ENCODE measurements at regions not wholly inside any gene's neighbourhood (a gene's known extent, or its start where the extent isn't known, plus 50 kb on each side); places are given as distances from the start of the nearest gene placed in this dataset.

DNA sequence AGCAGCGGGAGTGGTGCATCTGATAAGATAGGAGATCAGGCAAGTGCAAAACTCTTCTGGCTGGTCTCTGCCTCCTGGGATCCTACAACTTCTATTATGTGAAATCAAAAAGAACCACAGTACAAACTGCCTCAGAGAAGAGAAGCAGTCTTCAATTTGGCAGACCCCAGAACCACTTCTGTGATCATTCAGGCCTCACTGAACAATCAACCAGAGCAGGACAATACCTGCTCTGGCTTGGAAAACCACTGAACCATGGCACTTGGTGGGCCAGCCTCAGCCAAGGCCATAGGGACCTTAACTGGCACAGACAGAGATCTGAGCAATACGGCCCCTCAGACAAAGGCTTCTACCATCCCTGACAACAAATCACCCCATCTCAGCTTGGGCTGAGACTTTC is 103.0 kb downstream of the NDUFA12 start:
- Histone ChIP-seq H3K27ac (ENCODE audit: low read depth, low read length) (no peak overlapping the region), H3K4me3 (replicated peaks in 1 of 2; ENCODE audit: low read depth in 1 of 2, low read length in 2 of 2) (no peak overlapping the region), H3K9me2 (ENCODE audit: insufficient read depth) (no peaks in the 10 kb centered on the region), H3K4me1 (ENCODE audit: control insufficient read depth in 1 of 2, insufficient read depth in 2 of 2, low read length in 2 of 2) (no peaks in the 10 kb centered on the region), H3K79me2 (ENCODE audit: insufficient read depth, low read length) (no peaks in the 10 kb centered on the region), H3K9ac (ENCODE audit: low read length) (no peak overlapping the region), H3K27me3 (ENCODE audit: insufficient read depth, low read length) (no peaks in the 10 kb centered on the region), H3K4me2 (ENCODE audit: low read length) (no peak overlapping the region), H3K9me3 (ENCODE audit: control insufficient read depth in 1 of 2, insufficient read depth in 1 of 2, low read depth in 1 of 2, low read length in 2 of 2) (no peaks in the 10 kb centered on the region; a peak in 2 of 4 replicates), H3K36me3 (ENCODE audit: control insufficient read depth in 1 of 2, insufficient read depth in 2 of 2, low read length in 2 of 2) (no peaks in the 10 kb centered on the region), H2AFZ (ENCODE audit: low read depth, low read length, poor library complexity, severe bottlenecking) (no peak overlapping the region), H4K20me1 (ENCODE audit: insufficient read depth) (no peaks in the 10 kb centered on the region)
- ATAC-seq, result no peak
- intact Hi-C loops (cut with micrococcal nuclease), result no loop called here
- POLR2A ChIA-PET, result no interaction called here
- CTCF ChIA-PET, result no interaction called here
- DNase-seq (ENCODE audit: low read depth, low spot score), result no peak
- BruUV-seq (replicated peaks), result no TSS peak
- RAD21 ChIA-PET (ENCODE audit: low non-redundant PET in 1 of 2, low total read pairs in 2 of 2, uncharacterized antibody in 2 of 2, unreplicated experiment in 2 of 2), result no interaction called here
- TF ChIP-seq CEBPB (IDR thresholded peaks at IDR 0.05; ENCODE audit: low read depth), result no peak
- no peak for TF ChIP-seq CBX3 (IDR thresholded peaks at IDR 0.05; ENCODE audit: low read depth)
- TF ChIP-seq FOSL1 (IDR thresholded peaks at IDR 0.05; ENCODE audit: low read depth), result no peak
- TF ChIP-seq SIN3A (IDR thresholded peaks at IDR 0.05; ENCODE audit: low read depth), result no peak
- no peak for TF ChIP-seq ELF1 (IDR thresholded peaks at IDR 0.05; ENCODE audit: borderline replicate concordance, low read depth)
- no peak for TF ChIP-seq POLR2AphosphoS5 (IDR thresholded peaks at IDR 0.05; ENCODE audit: low read depth, low read length)
- TF ChIP-seq SRF (IDR thresholded peaks at IDR 0.05; ENCODE audit: low read depth), result no peak
- TF ChIP-seq, protein P1, sequence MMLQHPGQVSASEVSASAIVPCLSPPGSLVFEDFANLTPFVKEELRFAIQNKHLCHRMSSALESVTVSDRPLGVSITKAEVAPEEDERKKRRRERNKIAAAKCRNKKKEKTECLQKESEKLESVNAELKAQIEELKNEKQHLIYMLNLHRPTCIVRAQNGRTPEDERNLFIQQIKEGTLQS (IDR thresholded peaks at IDR 0.05), result no peak

- Histone ChIP-seq H3K4me3 (replicated peaks in 1 of 2; ENCODE audit: low read depth in 1 of 2, low read length in 2 of 2) (no peak overlapping the region), H4K20me1 (ENCODE audit: insufficient read depth) (no peaks in the 10 kb centered on the region), H2AFZ (ENCODE audit: low read depth, low read length, poor library complexity, severe bottlenecking) (no peak overlapping the region), H3K4me1 (ENCODE audit: control insufficient read depth in 1 of 2, insufficient read depth in 2 of 2, low read length in 2 of 2) (no peaks in the 10 kb centered on the region), H3K9me3 (ENCODE audit: control insufficient read depth in 1 of 2, insufficient read depth in 1 of 2, low read depth in 1 of 2, low read length in 2 of 2) (no peaks in the 10 kb centered on the region), H3K9me2 (ENCODE audit: insufficient read depth) (no peaks in the 10 kb centered on the region), H3K27me3 (ENCODE audit: insufficient read depth, low read length) (no peaks in the 10 kb centered on the region), H3K79me2 (ENCODE audit: insufficient read depth, low read length) (no peaks in the 10 kb centered on the region), H3K4me2 (ENCODE audit: low read length) (no peak overlapping the region), H3K9ac (ENCODE audit: low read length) (no peak overlapping the region), H3K27ac (ENCODE audit: low read depth, low read length) (no peak overlapping the region), H3K36me3 (ENCODE audit: control insufficient read depth in 1 of 2, insufficient read depth in 2 of 2, low read length in 2 of 2) (no peaks in the 10 kb centered on the region)
- no peak for DNase-seq (ENCODE audit: low read depth, low spot score)
- ATAC-seq, result peak; percentile 60
- no TSS peak for BruUV-seq (replicated peaks)
- TF ChIP-seq RAD21 (IDR thresholded peaks at IDR 0.05; ENCODE audit: low read depth) (peak; percentile 38; the same call in 1 of the 2 replicates), CEBPB (IDR thresholded peaks at IDR 0.05; ENCODE audit: low read depth) (no peak)
- TF ChIP-seq, protein P2, sequence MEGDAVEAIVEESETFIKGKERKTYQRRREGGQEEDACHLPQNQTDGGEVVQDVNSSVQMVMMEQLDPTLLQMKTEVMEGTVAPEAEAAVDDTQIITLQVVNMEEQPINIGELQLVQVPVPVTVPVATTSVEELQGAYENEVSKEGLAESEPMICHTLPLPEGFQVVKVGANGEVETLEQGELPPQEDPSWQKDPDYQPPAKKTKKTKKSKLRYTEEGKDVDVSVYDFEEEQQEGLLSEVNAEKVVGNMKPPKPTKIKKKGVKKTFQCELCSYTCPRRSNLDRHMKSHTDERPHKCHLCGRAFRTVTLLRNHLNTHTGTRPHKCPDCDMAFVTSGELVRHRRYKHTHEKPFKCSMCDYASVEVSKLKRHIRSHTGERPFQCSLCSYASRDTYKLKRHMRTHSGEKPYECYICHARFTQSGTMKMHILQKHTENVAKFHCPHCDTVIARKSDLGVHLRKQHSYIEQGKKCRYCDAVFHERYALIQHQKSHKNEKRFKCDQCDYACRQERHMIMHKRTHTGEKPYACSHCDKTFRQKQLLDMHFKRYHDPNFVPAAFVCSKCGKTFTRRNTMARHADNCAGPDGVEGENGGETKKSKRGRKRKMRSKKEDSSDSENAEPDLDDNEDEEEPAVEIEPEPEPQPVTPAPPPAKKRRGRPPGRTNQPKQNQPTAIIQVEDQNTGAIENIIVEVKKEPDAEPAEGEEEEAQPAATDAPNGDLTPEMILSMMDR (IDR thresholded peaks at IDR 0.05 in 2 of 3, conservative IDR thresholded peaks at IDR 0.05 in 1 of 3; ENCODE audit: borderline replicate concordance in 1 of 3, insufficient read depth in 1 of 3, low read depth in 2 of 3, low read length in 2 of 3), result peak in 2 of 3 experiments; percentile 25 to 30; a peak in 3 of 6 replicates
- ChIA-PET RAD21 (ENCODE audit: low non-redundant PET in 1 of 2, low total read pairs in 2 of 2, uncharacterized antibody in 2 of 2, unreplicated experiment in 2 of 2) (no interaction called here), CTCF (no interaction called here), POLR2A (no interaction called here)
- intact Hi-C loops (cut with micrococcal nuclease), result no loop called here
Observed at GRCh38 chr12:94898388-94898787, 105.1 kb downstream of the NDUFA12 start.

Measured in HCT116 (cell line).